ENCODE measurements at regions not wholly inside any gene's neighbourhood (a gene's known extent, or its start where the extent isn't known, plus 50 kb on each side); places are given as distances from the start of the nearest gene placed in this dataset.

DNA sequence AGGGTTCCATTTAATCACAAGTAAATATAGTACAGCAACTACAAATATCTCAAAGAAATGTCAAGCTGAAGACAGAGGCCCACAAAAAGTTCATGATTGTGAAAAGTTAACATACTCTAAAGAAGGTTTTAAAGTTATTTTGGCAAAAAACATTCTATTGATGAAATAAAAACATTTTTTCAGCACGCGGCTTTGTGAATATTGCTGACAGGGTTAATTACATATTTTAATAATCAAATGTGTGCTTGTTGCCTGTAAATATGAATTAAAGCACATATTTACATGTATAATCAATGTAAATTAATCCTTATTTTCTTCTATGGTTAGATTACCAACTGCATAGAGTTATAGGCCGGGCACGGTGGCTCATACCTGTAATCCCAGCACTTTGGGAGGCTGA, 328.1 kb downstream of the MZT1 start:
- TF ChIP-seq, protein P1, sequence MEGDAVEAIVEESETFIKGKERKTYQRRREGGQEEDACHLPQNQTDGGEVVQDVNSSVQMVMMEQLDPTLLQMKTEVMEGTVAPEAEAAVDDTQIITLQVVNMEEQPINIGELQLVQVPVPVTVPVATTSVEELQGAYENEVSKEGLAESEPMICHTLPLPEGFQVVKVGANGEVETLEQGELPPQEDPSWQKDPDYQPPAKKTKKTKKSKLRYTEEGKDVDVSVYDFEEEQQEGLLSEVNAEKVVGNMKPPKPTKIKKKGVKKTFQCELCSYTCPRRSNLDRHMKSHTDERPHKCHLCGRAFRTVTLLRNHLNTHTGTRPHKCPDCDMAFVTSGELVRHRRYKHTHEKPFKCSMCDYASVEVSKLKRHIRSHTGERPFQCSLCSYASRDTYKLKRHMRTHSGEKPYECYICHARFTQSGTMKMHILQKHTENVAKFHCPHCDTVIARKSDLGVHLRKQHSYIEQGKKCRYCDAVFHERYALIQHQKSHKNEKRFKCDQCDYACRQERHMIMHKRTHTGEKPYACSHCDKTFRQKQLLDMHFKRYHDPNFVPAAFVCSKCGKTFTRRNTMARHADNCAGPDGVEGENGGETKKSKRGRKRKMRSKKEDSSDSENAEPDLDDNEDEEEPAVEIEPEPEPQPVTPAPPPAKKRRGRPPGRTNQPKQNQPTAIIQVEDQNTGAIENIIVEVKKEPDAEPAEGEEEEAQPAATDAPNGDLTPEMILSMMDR (IDR thresholded peaks at IDR 0.05; ENCODE audit: low read depth, low read length): no peak
- TF ChIP-seq POLR2A (IDR thresholded peaks at IDR 0.05; ENCODE audit: extremely low read depth, insufficient read length): no peak
- TF ChIP-seq, protein P2, sequence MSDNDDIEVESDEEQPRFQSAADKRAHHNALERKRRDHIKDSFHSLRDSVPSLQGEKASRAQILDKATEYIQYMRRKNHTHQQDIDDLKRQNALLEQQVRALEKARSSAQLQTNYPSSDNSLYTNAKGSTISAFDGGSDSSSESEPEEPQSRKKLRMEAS (IDR thresholded peaks at IDR 0.05; ENCODE audit: low read depth, low read length): no peak
